GM12878 (cell line): ENCODE measurements at regions not wholly inside any gene's neighbourhood (a gene's known extent, or its start where the extent isn't known, plus 50 kb on each side); places are given as distances from the start of the nearest gene placed in this dataset.

Source experiments
- ATAC-seq: fragments of 200-7000 bp; cut with Tn5 transposase; 3 replicates; pipeline ENCODE4 v1.9.1; 2020; ENCODE audit warnings: mild to moderate bottlenecking, moderate library complexity
- BruUV-seq: library from RNA; stranded (reverse); fragments of 400-500 nt; replicated peaks from 2 replicates; lab custom pipeline; 2021; lab: Mats Ljungman, UMichigan
- CTCF ChIA-PET: fragments of 300-600 bp; sonication (Branson Sonifier 250); formaldehyde crosslinking; extraction: SDS; loops from one replicate; lab custom pipeline; 2021; ENCODE audit warnings: inconsistent platforms; lab: Yijun Ruan, JAX
- POLR2A ChIA-PET: fragments of 350-600 bp; formaldehyde crosslinking; extraction: SDS; loops from one replicate; lab custom pipeline; 2021; ENCODE audit warnings: inconsistent platforms; lab: Charles Lee
- RAD21 ChIA-PET: fragments of 300-600 bp; sonication (Branson Sonifier 250); formaldehyde crosslinking; loops from one replicate; lab custom pipeline; 2023; ENCODE audit warnings: antibody characterized with exemption; ENCODE audit not compliant: unreplicated experiment; lab: Charles Lee
- SMC1A ChIA-PET: fragments of 300-600 bp; sonication (Branson Sonifier 250); formaldehyde crosslinking; loops from one replicate; lab custom pipeline; 2023; ENCODE audit not compliant: unreplicated experiment, uncharacterized antibody; lab: Charles Lee
- DNase-seq: peaks from one replicate; pipeline ENCODE4 v3.0.0-alpha.2; 2011; ENCODE audit warnings: low read depth, low spot score
- FAIRE-seq: peaks from 3 replicates; lab custom pipeline; 2011; peaks lifted over from hg19 to GRCh38; lab: Jason Lieb, UNC
- H2AFZ ChIP-seq: 2 replicates; pipeline ENCODE4 v1.6.0; 2011; ENCODE audit warnings: low read depth, low read length, control low read depth; ENCODE audit not compliant: control insufficient read depth
- H3K27ac ChIP-seq: 2 replicates; pipeline ENCODE4 v1.5.1; 2011; ENCODE audit warnings: control low read depth; ENCODE audit not compliant: control insufficient read depth, insufficient read depth
- H3K27me3 ChIP-seq, 2 experiments: replicated peaks in 1 of 2; 2 replicates each; pipeline versions ENCODE4 v1.6.0 to v1.6.1; 2011; ENCODE audit warnings: low read length in 1 of 2; ENCODE audit not compliant: control insufficient read depth in 2 of 2, insufficient read depth in 2 of 2
- H3K36me3 ChIP-seq, 2 experiments: 2 replicates each; pipeline ENCODE4 v1.5.1; 2011; ENCODE audit warnings: low read length in 1 of 2; ENCODE audit not compliant: control insufficient read depth in 2 of 2, insufficient read depth in 2 of 2
- H3K4me1 ChIP-seq: 2 replicates; pipeline ENCODE4 v1.6.1; 2011; ENCODE audit warnings: mild to moderate bottlenecking, low read length, moderate library complexity, mixed read lengths; ENCODE audit not compliant: control insufficient read depth, insufficient read depth
- H3K4me2 ChIP-seq: 2 replicates; pipeline ENCODE4 v1.6.0; 2011; ENCODE audit warnings: control low read depth; ENCODE audit not compliant: control insufficient read depth, insufficient read depth
- H3K4me3 ChIP-seq: fragments of 200-600 bp; sonication (generic); 2 replicates; pipeline ENCODE4 v1.5.1; 2016
- H3K79me2 ChIP-seq: 2 replicates; pipeline ENCODE4 v1.6.0; 2011; ENCODE audit warnings: low read length; ENCODE audit not compliant: control insufficient read depth, insufficient read depth
- H3K9ac ChIP-seq: 2 replicates; pipeline ENCODE4 v1.8.0; 2011; ENCODE audit warnings: low read length, control low read depth, mixed read lengths; ENCODE audit not compliant: control insufficient read depth, insufficient read depth
- H3K9me3 ChIP-seq: replicated peaks from 3 replicates; pipeline ENCODE4 v1.5.1; 2011; ENCODE audit warnings: mild to moderate bottlenecking, low read length; ENCODE audit not compliant: control insufficient read depth, insufficient read depth
- H4K20me1 ChIP-seq: 2 replicates; pipeline ENCODE4 v1.6.0; 2011; ENCODE audit not compliant: control insufficient read depth, insufficient read depth
- EP300 ChIP-seq, 2 experiments: fragments of 150-350 bp in 1 of 2; IDR thresholded peaks; 2 replicates each; pipeline ENCODE4 v1.6.1; 2011 to 2012; ENCODE audit warnings: low read depth in 2 of 2, low read length in 2 of 2, borderline replicate concordance in 1 of 2, improper control_type of control experiment in 1 of 2, inconsistent platforms in 1 of 2; ENCODE audit not compliant: control insufficient read depth in 1 of 2
- JUND ChIP-seq: IDR thresholded peaks from 2 replicates; pipeline ENCODE4 v1.6.1; 2012; ENCODE audit warnings: low read depth, mild to moderate bottlenecking, low read length, improper control_type of control experiment, moderate library complexity
- MXI1 ChIP-seq: fragments of 150-350 bp; IDR thresholded peaks from 2 replicates; pipeline ENCODE4 v1.6.1; 2011; ENCODE audit warnings: low read depth, mild to moderate bottlenecking, inconsistent platforms, low read length, improper control_type of control experiment
- SIX5 ChIP-seq: IDR thresholded peaks from 2 replicates; pipeline ENCODE4 v1.6.1; 2011; ENCODE audit warnings: mild to moderate bottlenecking, low read depth, low read length, moderate library complexity; ENCODE audit not compliant: severe bottlenecking
- WGBS: methylation state at CpG from one replicate; pipeline ENCODE4 v1.1.6; 2016; ENCODE audit warnings: low lambda C conversion rate; ENCODE audit not compliant: insufficient replicate concordance, insufficient coverage; ENCODE audit errors: missing lambda C conversion rate; 5-methylcytosine and 5-hydroxymethylcytosine counted together
- in situ Hi-C: fragments of 300-500 bp; cut with MboI; formaldehyde crosslinking; loops from 9 replicates; pipeline ENCODE4 v1.14.3; 2018; ENCODE audit warnings: mixed read lengths
- intact Hi-C: fragments of 100-400 bp; cut with micrococcal nuclease; formaldehyde crosslinking; loops from one replicate; pipeline ENCODE4 v1.14.2; 2022; ENCODE audit not compliant: unreplicated experiment
- TF ChIP-seq, protein P1 (sequence below): fragments of 450-650 bp; IDR thresholded peaks from 2 replicates; pipeline ENCODE4 v1.6.1; 2016; ENCODE audit warnings: mild to moderate bottlenecking
- TF ChIP-seq, protein P2 (sequence below): fragments of 150-350 bp; IDR thresholded peaks from 2 replicates; pipeline ENCODE4 v1.6.1; 2016; ENCODE audit warnings: low read depth, low read length

GRCh38 chr21:26406526-26406925, 166.6 kb downstream of the CYYR1 start:
- Histone ChIP-seq H3K27me3 (no peaks in the 10 kb centered on the region), H3K9me3 (no peaks in the 10 kb centered on the region; the same call in 2 of the 3 replicates), H3K4me1 (no peaks in the 10 kb centered on the region), H3K27ac (no peak overlapping the region), H3K4me2 (no peak overlapping the region), H3K4me3 (no peak overlapping the region), H2AFZ (no peak overlapping the region), H3K9ac (no peak overlapping the region), H3K36me3 (no peaks in the 10 kb centered on the region), H3K79me2 (no peaks in the 10 kb centered on the region), H4K20me1 (no peaks in the 10 kb centered on the region)
- DNase-seq, result no peak
- intact Hi-C loops, result no loop called here
- no peak for ATAC-seq
- TF ChIP-seq EP300 (IDR thresholded peaks at IDR 0.05; ENCODE audit: borderline replicate concordance in 1 of 2, control insufficient read depth in 1 of 2, low read depth in 2 of 2, low read length in 2 of 2) (no peak), JUND (no peak), SIX5 (no peak), MXI1 (no peak)
- TF ChIP-seq, protein P1, sequence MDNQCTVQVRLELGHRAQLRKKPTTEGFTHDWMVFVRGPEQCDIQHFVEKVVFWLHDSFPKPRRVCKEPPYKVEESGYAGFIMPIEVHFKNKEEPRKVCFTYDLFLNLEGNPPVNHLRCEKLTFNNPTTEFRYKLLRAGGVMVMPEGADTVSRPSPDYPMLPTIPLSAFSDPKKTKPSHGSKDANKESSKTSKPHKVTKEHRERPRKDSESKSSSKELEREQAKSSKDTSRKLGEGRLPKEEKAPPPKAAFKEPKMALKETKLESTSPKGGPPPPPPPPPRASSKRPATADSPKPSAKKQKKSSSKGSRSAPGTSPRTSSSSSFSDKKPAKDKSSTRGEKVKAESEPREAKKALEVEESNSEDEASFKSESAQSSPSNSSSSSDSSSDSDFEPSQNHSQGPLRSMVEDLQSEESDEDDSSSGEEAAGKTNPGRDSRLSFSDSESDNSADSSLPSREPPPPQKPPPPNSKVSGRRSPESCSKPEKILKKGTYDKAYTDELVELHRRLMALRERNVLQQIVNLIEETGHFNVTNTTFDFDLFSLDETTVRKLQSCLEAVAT, result no peak
- TF ChIP-seq, protein P2, sequence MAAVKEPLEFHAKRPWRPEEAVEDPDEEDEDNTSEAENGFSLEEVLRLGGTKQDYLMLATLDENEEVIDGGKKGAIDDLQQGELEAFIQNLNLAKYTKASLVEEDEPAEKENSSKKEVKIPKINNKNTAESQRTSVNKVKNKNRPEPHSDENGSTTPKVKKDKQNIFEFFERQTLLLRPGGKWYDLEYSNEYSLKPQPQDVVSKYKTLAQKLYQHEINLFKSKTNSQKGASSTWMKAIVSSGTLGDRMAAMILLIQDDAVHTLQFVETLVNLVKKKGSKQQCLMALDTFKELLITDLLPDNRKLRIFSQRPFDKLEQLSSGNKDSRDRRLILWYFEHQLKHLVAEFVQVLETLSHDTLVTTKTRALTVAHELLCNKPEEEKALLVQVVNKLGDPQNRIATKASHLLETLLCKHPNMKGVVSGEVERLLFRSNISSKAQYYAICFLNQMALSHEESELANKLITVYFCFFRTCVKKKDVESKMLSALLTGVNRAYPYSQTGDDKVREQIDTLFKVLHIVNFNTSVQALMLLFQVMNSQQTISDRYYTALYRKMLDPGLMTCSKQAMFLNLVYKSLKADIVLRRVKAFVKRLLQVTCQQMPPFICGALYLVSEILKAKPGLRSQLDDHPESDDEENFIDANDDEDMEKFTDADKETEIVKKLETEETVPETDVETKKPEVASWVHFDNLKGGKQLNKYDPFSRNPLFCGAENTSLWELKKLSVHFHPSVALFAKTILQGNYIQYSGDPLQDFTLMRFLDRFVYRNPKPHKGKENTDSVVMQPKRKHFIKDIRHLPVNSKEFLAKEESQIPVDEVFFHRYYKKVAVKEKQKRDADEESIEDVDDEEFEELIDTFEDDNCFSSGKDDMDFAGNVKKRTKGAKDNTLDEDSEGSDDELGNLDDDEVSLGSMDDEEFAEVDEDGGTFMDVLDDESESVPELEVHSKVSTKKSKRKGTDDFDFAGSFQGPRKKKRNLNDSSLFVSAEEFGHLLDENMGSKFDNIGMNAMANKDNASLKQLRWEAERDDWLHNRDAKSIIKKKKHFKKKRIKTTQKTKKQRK, result no peak
- in situ Hi-C loops, result no loop called here
- no peak for FAIRE-seq
- POLR2A ChIA-PET, result no interaction called here
- BruUV-seq, result no TSS peak
- SMC1A ChIA-PET, result no interaction called here
- CTCF ChIA-PET, result no interaction called here
- RAD21 ChIA-PET, result no interaction called here
- WGBS, result 0% methylated on average over 1 of the region's 1 CpG
